H4 (cell line): ENCODE measurements at regions not wholly inside any gene's neighbourhood (a gene's known extent, or its start where the extent isn't known, plus 50 kb on each side); places are given as distances from the start of the nearest gene placed in this dataset.
"Not testable (repeated sequence)": the region's sequence is repeated elsewhere in the genome, so short reads cannot be mapped to it uniquely, and the experiment has no call there.

Source experiments
- DNase-seq: peaks from one replicate; pipeline ENCODE4 v3.0.0-alpha.2; 2015; ENCODE audit warnings: low spot score

DNA sequence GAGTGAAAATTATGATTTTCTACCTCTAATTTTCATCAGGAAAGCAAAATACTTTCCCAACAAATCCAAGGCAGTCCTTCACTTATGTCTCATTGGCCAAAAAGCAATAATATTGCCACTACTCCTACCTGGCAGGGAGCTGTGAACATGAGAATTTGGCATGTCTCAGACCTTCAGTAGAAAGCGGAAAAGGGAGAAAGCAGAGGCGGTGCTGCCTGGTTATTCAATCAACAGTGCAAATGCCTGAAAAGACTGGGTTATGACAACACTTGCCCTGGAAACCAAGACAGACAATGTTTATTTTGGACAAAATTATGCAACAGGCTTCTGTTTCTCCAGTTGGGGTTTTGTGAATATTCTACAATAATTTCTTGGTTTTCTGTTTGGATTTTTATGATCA is 194.4 kb downstream of the TAF11L14 start:
- no peak for DNase-seq

DNA sequence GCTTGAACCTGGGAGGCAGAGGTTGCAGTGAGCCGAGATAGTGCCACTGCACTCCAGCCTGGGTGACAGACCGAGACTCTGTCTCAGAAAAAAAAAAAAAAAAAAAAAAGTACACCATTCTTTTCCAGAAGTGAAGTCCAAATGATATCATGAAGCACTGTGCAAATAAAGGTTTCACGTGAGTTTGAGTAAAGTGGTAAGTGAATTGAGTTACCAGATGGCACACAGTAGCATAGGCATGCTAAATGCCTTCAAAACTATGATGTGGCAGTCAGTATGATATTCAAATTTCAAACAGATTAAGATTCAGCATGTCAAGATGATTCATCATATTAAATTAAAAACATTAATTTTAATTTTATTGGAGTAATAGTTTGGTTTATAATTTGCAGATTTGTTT is 195.2 kb downstream of the TAF11L14 start:
- no peak for DNase-seq

DNA sequence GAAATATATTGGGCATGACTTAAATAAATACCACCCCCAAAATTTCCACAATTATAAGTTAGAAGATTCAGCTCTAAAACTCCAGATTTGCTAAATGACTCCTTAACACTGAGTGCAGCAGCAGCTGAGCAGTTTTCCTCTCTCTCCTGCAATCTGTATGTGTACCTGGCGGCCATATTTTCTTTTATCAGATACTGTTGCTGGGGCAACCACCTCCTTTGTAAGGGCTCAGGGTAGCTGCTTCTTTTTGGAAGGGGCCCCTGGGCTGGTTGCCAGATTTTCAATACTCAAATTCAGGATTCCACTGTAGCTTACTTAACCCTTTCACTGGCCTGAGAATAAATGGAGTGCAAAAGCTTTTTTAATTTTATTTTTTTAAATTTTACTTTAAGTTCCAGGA is 197.0 kb downstream of the TAF11L14 start:
- DNase-seq, result no peak

DNA sequence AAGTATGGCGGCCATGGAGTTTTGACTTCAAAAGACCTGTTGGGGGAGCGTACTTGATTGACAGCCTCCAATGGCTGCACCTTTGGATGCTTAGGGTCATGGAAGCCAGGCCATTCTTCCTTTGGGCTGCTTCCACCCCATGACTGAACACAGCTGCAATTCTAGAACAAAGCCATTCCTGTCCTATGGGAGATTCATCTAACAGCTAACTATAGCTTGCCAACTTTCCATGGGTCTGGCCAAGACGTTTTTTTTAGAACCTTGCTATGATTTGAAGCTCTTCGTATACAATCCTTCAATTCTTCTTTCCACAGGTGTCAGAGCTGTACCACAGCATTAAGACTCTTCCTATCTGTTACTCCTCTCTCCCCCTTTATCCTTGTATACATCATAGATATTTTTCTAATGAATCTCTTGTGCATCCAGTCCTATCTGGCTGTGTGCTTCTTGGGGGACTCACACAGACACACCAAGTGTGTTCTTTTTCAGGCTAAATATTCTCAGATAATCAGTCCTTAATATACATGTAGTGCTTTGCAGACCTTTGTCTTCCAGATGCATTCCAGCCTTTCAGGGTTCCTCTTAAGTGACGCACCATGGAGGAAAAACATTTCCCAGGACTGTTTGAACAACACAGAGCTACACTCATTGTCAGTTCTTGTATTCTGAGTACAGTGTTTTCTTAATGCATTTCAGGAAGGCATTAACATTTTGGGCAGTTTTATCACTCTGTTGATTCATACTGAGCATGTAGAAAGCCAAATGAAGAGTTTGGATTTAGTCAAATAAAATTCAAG is 198.9 kb downstream of the TAF11L14 start:
- DNase-seq, result no peak

DNA sequence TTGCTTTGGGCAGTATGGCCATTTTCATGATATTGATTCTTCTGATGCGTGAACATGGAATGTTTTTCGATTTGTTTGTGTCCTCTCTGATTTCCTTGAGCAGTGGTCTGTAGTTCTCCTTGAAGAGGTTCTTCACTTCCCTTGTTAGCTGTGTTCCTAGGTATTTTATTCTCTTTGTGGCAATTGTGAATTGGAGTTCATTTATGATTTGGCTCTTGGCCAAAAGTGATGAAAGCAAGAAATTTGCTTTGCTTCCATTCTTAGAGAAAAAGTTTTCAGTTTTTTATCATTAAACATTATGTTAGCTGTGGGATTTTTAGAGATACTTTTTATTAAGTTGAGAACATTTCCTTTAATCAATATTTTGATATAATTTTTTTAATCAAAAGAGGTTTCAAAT is 203.5 kb downstream of the TAF11L14 start:
- DNase-seq, result no peak

DNA sequence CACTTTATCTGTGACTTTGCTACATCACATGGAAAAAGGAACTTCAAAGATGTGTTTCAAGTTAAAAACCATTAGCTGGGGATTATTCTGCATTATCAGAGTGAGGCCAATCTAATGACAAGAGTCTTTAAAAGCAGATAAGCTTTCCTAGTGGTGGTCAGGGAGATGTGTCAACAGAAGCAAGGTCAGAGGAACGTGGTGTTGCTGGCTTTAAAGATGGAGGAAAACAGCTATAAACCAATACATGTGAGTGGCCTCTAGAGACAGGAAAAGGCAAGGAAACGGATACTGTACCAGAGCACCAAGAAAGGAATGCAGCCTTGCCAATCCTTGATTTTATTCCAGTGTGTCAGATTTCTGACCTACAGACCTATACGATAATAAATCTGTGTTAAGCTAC is 204.2 kb downstream of the TAF11L14 start:
- DNase-seq, result peak; percentile 39

DNA sequence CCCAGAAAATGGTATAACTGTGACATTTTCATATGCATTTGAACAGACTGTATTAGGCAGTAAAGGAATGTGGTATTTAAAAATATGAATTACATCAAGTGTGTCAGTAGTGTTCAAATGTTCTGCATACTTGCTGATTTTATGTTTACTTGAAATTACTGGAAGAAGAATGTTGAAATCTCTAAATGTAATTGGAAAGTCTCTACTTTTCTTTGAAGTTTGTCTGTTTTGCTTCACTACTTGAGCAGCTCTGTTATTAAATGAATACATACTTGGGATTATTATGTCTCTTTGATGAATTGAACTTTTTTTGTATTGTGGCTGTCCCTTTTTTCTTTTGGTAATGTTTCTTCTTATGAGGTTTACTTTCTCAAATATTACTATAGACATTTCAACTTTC is 205.6 kb downstream of the TAF11L14 start:
- DNase-seq, result no peak

DNA sequence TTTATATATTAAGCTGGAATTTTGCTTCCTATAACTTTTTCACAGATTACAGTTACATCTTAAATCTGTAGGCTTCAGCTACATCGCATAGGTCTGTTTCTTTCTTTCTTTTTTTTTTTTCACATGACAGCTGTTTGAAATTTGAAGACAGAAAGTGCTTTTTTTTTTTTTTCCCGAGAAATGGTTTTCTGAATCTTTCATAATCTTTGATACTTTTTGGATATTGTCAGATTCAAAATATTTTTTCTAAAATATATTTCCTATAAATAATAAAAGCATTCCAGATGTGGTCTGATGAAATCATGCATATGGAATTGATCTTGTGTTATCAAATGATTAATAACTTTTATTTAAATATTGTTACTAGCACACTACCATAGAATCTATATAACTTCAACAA is 212.2 kb downstream of the TAF11L14 start:
- no peak for DNase-seq

DNA sequence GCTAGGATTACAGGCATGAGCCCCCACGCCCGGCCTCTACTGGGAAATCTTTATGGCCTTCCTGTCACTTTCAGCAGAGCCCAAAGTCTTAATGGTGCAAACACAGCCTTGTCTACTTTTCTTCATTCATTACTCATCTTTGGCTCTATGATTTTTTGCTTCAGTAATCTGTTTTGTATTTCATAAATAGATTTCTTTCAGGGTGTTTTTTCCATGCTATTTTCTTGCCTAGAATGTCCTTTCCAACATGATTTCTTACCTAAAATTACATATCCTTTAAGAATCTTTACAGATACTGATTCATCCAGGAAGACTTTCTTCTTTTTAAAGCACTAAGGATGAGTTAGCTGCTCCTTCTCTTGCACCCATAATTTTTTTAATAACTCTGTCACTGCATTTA is 213.0 kb downstream of the TAF11L14 start:
- no peak for DNase-seq

DNA sequence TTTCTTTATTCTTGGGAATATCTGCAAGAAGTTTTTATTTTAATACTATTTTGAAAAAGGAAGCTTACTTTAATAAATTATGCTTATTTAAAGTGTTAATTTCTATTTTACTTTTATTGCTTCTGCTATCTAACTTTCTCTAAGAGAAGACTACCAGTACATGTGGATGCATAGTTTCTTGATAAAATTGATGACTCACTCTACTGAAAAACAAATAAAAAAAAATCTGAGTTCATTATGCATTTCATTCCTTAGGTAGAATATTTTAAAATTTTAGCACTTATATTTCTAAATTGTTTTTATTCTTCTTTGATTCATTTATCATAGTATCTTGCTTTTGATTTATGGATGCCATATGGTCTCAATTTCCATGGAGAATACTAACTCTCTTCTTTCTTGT is 217.9 kb downstream of the TAF11L14 start:
- DNase-seq, result no peak

DNA sequence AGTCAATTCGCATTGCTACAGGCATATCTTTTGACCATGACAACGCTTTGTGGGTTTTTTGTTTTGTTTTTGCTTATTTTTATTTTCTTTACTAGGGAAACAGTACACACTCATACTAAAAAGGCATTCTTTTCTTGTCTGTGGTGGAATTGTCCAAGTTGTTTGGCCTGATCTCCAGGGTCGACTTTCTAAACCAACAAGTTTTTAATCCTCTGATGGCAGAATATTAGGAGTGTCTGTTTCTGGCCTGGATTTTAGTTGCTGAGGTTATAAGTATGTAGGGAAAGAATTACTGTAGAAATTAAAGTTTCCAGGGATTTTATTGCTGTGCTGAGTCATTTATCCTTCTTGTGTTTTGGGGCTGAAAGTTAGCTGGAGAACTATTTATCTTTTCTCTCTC is 218.5 kb downstream of the TAF11L14 start:
- DNase-seq, result no peak

DNA sequence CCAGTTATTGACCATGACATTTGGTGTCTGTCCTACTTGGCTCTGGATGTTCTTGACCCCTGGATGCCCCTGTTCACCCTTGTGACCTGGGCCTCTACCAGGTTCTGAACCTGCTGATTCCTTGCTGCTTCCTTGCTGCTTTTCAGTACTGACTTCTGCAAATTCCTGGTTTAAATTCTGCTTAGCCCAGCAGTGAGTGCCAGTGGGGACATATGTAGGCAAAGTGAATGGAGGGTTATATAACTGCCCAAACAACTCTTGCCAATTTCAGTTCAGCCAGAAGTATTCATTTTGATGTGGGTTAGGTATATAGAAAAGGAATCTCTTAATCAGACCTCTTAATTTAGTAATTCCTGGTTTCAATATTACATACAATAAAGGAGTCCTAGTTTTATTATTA is 220.6 kb downstream of the TAF11L14 start:
- DNase-seq, result no peak

DNA sequence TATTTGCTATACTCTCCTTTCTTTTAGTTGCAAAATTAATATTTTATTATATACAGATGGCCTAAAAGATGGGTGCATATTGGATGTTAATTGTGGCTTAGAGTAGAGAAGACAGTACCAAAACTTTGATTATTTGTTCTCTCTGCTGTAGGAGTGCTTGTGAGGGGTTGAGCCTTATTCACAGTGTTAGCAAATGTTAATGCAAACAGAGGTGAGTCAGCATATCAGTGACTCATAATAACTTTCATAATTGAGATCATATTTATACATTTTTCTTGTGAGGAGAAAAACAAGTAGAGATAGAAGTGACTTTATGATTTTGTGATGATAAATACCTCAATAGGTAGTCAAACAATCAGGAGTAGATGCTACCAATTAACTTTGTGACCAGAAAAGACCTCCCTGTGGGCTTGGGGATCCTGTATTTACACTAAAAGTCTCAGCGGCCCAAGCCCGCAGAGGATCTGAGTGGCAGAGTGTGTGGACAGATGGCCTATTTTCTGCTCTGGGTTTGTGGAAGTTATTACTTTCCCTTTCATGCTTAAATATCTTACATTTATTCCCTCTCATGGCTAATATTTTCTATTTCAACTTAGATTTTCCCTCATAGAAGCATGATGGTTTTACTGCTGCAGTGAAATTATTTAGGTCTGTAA is 226.5 kb downstream of the TAF11L14 start:
- no peak for DNase-seq

DNA sequence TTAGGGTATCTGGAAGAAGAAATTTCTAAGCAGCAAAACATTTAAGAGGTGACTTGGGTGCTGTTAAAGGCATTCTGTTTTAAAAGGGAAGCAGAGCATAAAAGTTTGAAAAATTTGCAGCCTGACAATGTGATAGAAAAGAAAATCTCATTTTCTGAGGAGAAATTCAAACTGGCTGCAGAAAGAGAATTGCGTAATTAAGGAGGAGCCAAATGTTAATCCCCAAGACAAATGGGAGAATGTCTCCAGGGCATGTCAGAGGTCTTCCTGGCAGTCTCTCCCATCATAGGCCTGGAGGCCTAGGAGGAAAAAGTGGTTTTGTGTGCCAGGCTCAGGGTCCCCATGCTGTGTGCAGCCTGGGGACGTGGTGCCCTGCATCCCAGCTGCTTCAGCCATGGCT is 230.6 kb downstream of the TAF11L14 start:
- not testable (repeated sequence) for DNase-seq

DNA sequence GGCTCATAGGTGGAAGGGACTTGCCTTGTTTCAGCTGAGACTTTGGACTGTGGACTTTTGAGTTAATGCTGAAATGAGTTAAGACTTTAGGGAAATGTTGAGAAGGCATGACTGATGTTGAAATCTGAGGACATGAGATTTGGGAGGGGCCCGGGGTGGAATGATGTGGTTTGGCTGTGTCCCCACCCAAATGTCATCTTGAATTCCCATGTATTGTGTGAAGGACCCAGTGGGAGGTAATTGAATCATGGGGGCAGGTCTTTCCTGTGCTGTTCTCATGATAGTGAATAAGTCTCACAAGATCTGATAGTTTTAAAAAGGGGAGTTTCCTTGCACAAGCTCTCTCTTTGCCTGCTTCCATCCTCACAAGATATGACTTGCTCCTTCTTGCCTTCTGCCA is 231.7 kb downstream of the TAF11L14 start:
- DNase-seq, result not testable (repeated sequence)

DNA sequence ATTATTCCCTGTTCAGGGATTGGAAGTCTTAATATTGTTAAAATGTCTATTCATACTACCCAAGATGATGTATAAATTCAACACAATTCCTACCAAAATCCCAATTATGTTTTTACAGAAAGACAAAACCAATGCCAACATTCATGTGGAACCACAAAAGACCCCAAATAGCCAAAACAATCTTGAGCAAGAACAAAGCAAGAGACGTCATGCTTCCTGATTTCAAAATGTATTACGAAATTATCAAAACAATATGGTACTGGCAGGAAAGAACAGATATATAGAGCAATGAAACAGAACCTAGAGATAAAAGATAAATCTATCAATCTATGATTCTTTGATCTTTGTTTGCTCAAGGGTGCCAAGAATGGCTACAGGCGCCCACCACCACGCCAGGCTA is 237.9 kb downstream of the TAF11L14 start:
- no peak for DNase-seq

DNA sequence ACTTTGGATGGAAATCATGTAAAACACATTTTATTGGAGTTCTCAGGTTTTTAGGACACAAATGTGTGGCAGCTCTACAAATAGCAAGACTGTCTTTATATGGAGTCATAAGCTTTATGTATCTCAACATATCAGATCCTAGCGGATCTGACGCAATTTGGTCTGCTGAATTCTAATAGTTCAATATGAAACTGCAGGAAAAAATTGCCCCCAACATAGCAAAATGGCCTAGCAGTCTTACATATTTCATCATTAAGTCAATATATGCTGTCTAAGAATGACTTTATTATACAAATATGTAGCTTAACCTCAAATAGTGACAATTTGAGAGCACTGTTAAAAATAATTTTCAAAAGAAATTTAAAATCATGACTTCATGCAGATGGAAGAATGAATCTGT is 244.3 kb downstream of the TAF11L14 start:
- no peak for DNase-seq

DNA sequence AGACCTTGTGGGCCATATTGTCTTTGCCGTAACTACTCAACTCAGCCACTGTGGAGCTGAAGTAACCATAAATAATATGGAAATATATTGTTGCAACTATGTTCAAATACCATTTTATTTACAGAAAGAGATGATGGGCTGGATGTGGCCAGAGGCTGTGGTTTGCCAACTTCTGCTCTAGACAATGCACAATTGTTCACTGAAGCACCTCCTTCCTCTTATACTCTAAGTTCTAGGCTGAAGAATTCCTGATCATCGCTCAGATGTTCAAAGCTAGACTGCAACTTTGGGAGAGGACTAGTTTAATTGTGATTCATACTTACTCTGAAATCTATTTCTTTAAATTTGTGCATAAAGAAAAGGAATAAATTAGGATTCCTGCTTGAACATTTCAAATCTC is 245.0 kb downstream of the TAF11L14 start:
- DNase-seq, result peak; percentile 15

DNA sequence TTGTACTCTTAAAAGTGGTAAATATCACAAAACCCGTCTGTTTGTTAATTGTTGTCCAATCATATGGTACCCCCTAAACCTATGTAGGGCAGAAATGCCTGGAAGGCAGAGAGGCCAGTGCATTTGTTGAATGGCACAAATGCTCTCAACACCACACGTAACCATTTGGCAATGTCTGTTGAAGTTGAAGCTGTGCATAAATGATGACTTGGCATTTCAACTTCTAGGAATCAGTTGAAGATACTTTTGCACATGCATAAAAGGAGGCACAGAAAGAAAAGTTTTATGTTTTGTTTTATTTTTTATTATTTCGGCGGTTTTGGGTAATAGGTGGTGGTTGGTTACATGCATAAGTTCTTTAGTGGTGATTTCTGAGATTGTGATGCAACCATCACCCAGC is 246.6 kb downstream of the TAF11L14 start:
- no peak for DNase-seq

DNA sequence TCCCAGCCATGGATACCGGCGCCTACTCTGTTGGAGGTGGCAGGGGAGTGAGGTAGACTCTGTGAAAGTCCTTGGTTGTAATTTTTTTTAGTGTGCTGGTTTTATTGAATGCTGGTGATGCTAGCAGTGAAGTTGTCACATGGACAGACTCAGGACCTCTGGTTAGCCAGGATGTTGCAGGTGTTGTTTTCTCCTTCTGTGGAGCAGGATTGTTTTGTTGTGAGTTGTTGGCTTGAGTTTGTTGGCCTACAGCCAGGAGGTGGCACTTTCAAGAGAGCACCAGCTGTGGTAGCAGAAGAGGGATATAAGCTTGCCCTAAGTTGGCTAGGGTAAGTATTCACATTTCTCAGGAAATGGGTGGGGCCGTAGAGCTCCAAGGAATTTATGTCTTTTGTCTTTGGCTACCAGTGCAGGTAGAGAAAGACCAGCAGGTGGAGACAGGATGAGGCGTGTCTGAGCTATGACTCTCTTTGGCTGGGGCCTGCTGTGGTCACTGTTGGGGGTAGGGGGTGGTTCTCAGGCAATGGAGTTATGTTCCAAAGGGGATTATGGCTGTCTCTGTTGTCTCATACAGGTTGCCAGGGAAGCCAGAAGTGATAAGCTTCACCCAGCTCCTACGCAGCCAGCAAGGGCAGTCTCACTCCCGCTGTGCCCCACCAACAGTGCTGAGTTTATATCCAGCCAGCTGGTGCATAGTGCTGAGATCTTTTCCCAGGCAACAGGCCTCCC is 248.7 kb downstream of the TAF11L14 start:
- DNase-seq, result peak; percentile 49

DNA sequence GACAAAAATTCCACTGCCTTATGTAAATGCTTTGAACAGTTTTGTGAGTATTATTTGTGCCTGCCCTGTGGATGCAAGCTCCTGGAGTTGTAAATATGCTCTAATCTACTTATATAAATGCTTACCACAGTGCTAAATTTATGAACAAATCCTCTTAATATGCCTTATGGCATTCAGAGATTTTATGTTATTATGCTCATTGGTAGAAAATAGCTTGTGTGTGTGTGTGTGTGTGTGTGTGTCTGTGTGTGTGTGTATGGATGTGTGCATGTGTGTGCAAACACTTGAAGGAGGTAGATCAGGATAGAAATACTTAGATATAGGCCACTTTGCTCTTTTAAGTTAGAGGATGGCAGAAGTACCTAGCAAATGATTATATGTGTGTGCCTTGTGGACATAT is 253.9 kb downstream of the TAF11L14 start:
- no peak for DNase-seq

DNA sequence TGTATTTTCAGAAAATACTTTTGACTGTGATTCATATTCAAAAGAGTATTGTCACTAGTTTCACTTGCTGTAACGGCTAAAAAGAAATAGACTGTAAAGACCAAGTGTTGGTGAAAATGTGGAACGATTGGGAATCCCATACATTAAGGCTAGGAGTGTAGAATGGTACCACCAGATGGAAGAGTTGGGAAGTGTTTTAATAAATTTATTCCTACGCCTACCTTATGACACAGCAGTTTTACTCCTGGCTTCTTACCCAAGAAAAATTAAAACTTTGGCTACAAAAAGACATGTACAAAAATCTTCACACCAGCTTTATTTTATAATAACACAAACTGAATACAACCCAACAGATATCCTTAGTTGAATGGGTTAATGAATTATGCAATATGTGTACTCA is 256.2 kb downstream of the TAF11L14 start:
- peak; percentile 39 for DNase-seq

DNA sequence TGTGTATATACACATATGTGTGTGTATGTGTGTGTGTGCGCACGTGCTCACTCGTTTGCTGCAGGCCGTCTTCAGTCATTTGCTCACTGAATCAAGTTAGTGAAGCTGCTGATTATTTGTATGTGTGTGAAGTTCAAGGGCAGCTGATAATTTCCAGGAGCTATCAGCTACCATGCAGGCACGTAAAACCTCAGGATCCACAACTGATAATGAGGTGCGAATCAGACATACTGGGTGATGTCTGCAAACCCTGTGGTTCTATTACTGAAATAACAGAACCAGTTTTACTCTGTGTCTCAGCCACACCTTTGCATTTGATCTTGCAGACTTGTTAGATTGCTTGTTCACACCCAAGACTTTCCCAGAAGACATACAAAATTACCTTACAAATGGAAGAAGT is 257.6 kb downstream of the TAF11L14 start:
- no peak for DNase-seq
